ENCODE measurements at regions not wholly inside any gene's neighbourhood (a gene's known extent, or its start where the extent isn't known, plus 50 kb on each side); places are given as distances from the start of the nearest gene placed in this dataset.

- no peak for DNase-seq (ENCODE audit: low read depth)
- H3K4me3 ChIP-seq (ENCODE audit: control insufficient read depth, low read depth, low read length), result no peak overlapping the region
- TF ChIP-seq, protein P1, sequence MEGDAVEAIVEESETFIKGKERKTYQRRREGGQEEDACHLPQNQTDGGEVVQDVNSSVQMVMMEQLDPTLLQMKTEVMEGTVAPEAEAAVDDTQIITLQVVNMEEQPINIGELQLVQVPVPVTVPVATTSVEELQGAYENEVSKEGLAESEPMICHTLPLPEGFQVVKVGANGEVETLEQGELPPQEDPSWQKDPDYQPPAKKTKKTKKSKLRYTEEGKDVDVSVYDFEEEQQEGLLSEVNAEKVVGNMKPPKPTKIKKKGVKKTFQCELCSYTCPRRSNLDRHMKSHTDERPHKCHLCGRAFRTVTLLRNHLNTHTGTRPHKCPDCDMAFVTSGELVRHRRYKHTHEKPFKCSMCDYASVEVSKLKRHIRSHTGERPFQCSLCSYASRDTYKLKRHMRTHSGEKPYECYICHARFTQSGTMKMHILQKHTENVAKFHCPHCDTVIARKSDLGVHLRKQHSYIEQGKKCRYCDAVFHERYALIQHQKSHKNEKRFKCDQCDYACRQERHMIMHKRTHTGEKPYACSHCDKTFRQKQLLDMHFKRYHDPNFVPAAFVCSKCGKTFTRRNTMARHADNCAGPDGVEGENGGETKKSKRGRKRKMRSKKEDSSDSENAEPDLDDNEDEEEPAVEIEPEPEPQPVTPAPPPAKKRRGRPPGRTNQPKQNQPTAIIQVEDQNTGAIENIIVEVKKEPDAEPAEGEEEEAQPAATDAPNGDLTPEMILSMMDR (IDR thresholded peaks at IDR 0.05; ENCODE audit: control insufficient read depth, insufficient read depth, low read depth, low read length, missing control alignments), result no peak
Observed at GRCh38 chr9:104329245-104329644, 174.8 kb upstream of the OR13F1 start.

DNA sequence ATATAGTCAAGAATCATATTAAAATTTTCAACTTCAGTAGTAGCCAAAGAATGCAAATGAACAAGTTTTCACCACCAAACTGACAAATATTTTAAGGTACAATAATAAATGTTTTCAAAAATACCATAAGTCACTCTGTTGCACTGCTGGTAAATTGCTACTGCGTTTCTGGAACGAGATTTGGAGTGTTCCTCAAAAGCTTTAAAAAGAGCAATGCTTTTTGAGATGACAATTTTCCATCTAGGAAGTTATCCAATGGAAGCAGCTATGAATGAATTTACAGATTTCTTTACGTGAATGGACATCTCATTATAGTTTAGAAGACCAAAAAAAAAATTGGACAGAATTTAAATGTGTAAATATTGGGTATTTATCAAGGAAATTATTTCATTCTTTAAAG, 173.2 kb upstream of the OR13F1 start:
- TF ChIP-seq, protein P1 (IDR thresholded peaks at IDR 0.05; ENCODE audit: control insufficient read depth, insufficient read depth, low read depth, low read length, missing control alignments), result no peak
- no peak overlapping the region for H3K4me3 ChIP-seq (ENCODE audit: control insufficient read depth, low read depth, low read length)
- DNase-seq (ENCODE audit: low read depth), result no peak

DNA sequence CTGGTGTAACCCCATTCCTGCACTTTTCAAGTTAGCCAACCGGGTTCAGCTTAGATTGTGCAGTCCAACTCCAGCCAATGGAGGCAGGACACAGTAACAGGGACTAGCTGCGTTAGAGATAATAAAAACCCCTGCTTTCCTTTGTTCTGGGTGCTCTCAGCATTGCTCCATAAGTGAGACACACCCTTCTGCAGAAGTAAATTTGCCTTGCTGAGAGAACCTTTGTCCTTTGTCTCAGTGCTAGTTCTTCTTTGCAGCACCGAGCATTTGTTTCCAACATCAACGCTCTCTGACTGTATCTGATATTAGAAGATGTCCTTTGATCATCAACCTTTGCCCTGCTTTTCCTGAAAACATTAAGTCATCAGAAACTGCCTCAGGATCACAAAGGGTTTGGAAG, 169.5 kb upstream of the OR13F1 start:
- no peak for DNase-seq (ENCODE audit: low read depth)
- no peak overlapping the region for H3K4me3 ChIP-seq (ENCODE audit: control insufficient read depth, low read depth, low read length)
- TF ChIP-seq, protein P1 (IDR thresholded peaks at IDR 0.05; ENCODE audit: control insufficient read depth, insufficient read depth, low read depth, low read length, missing control alignments), result no peak

DNA sequence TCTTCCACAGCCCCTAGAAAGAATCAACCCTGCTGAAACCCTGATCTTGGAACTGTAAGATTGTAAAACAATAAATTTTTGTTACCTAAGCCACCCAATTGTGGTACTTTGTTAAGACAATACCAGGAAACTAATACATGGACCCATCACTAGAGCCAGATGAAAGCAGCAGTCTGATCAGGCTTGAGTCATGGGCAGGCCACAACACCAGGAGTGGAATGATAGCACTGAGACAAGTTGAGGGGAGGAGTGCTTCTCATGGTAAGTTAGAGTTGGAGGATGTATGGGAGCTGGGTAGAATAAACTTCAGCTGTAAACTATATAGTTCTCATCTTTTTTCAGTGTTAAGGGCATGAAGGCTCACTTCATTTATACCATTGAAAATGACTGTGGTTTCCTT, 164.4 kb upstream of the OR13F1 start:
- DNase-seq (ENCODE audit: low read depth), result no peak
- H3K4me3 ChIP-seq (ENCODE audit: control insufficient read depth, low read depth, low read length), result no peak overlapping the region
- TF ChIP-seq, protein P1 (IDR thresholded peaks at IDR 0.05; ENCODE audit: control insufficient read depth, insufficient read depth, low read depth, low read length, missing control alignments), result no peak

DNA sequence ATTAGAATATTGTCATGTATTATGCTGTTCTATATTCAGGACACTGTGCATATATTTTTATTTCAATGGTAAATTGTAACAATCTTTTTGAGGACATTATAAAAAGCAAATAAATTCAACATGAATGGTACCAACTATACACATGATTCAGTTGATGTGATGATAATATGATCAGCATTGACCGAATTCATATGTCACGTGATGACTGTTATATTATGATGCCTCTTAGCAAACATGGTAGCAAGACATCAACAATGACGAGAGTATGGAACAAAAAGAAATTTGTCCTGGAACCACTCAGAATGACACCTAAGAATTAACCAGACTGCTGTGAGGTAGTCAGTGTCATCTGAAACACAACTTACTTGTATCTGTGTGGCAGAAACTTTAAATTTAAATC, 161.5 kb upstream of the OR13F1 start:
- no peak for DNase-seq (ENCODE audit: low read depth)
- TF ChIP-seq, protein P1 (IDR thresholded peaks at IDR 0.05; ENCODE audit: control insufficient read depth, insufficient read depth, low read depth, low read length, missing control alignments), result no peak
- no peak overlapping the region for H3K4me3 ChIP-seq (ENCODE audit: control insufficient read depth, low read depth, low read length)

DNA sequence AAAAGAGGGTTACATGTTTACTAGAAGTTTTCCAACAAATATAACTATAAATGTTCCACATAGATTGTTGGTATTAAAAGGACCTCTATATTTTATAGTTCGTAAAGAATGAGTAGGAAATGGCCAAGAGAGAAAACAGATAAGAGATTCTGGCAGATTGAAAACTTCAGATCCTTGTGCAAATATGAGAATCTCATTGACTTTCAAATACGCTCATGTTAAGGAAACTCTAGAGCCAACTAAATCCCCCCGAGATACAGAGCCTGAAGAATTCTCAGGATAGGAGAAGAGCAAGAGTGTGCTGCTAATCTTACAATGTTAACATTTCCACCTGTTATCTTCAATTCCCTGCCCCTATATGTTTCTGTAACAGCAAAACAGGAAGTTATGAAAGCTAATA, 159.0 kb upstream of the OR13F1 start:
- no peak for DNase-seq (ENCODE audit: low read depth)
- no peak overlapping the region for H3K4me3 ChIP-seq (ENCODE audit: control insufficient read depth, low read depth, low read length)
- TF ChIP-seq, protein P1 (IDR thresholded peaks at IDR 0.05; ENCODE audit: control insufficient read depth, insufficient read depth, low read depth, low read length, missing control alignments), result no peak

DNA sequence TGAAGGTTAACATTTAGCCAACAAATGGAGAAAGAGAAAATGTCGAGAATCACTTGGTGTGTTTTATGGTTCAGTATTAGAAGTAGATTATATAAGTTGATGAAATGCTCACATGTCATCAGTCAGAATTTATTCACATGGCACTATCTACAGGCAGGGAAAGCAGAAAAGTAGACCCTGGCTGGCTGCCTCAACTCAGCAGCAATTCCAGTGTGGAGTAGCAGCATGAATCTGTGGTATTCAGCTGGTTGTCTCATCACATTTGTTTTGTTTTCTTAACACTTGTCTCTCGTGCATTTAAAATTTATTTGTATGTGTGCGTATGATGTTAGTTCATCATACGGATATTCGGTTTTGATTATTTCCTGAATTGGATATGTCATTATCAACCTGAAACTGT, 153.5 kb upstream of the OR13F1 start:
- TF ChIP-seq, protein P1 (IDR thresholded peaks at IDR 0.05; ENCODE audit: control insufficient read depth, insufficient read depth, low read depth, low read length, missing control alignments), result no peak
- DNase-seq (ENCODE audit: low read depth), result no peak
- no peak overlapping the region for H3K4me3 ChIP-seq (ENCODE audit: control insufficient read depth, low read depth, low read length)

All from AG09309 (cell line).